H1 (cell line): ENCODE measurements at regions not wholly inside any gene's neighbourhood (a gene's known extent, or its start where the extent isn't known, plus 50 kb on each side); places are given as distances from the start of the nearest gene placed in this dataset.

Source experiments
- CHD2 ChIP-seq: IDR thresholded peaks from 2 replicates; pipeline ENCODE4 v1.6.1; 2012; ENCODE audit warnings: low read length, improper control_type of control experiment
- CHD7 ChIP-seq: fragments of 300-600 bp; sonication (generic); IDR thresholded peaks from 2 replicates; pipeline ENCODE4 v1.7.1; 2012; ENCODE audit warnings: low read length, moderate library complexity, mild to moderate bottlenecking, inconsistent platforms; ENCODE audit not compliant: insufficient replicate concordance

DNA sequence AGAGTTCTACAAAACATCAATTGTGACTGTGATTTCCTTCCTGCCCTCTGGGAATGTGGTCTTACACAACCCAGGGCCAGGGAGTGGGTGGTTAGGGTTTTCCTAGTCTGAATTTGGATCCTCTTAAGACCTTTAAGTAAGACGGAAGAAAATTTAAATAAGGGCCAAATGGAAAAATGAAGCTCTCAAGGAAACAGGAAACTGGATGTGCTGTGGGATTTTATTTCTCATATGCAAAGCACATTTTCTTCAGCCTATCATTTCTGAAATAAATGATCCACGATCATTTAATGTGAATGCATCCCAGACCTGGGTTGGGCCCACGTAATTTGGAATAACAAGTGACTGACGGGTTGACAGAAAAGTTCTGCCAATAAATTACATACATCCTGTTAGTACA, 243.6 kb downstream of the CLIC5 start (continued):
- TF ChIP-seq CHD7: no peak
- no peak for TF ChIP-seq CHD2
